NOMO-1 treated with DMSO at 0.1 percent for 48 hours (cell line): ENCODE measurements at regions not wholly inside any gene's neighbourhood (a gene's known extent, or its start where the extent isn't known, plus 50 kb on each side); places are given as distances from the start of the nearest gene placed in this dataset.

Experiments used
- DNase-seq: peaks from one replicate; lab custom pipeline; 2025; ENCODE audit not compliant: unreplicated experiment; lab: John Stamatoyannopoulos, UW

DNA sequence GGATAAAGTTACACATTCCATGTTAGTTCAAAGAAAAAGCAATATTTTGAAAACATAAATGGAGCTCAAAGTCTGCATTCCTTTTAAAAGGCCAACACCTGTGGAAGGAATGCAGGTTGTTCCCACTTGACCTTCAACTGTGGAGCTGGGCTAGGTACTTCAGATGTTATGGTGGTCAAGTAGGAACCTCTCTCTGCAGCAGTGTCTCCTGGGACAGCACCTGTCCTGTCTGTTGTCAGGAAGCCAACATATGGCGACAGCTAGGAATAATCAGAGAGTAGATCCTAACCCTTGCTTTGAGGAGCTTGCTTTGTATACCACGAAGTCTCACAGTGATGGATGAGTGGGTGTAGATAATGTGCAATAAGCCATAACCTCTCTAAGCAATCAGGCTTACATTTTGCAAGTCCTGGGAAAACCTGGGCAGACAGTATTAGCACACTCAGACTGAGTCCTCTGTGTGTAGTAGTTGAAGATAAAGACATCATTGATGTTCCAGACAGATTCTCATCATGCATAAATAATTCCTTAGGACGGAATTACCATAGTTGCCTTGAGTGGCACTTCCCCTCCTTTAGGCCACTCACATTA is 347.5 kb downstream of the PRL start:
- no peak for DNase-seq

- no peak for DNase-seq
Measured at GRCh38 chr6:21952367-21952766, 344.5 kb downstream of the PRL start.

- no peak for DNase-seq
Measured at GRCh38 chr6:21953831-21954801, 342.7 kb downstream of the PRL start.

DNA sequence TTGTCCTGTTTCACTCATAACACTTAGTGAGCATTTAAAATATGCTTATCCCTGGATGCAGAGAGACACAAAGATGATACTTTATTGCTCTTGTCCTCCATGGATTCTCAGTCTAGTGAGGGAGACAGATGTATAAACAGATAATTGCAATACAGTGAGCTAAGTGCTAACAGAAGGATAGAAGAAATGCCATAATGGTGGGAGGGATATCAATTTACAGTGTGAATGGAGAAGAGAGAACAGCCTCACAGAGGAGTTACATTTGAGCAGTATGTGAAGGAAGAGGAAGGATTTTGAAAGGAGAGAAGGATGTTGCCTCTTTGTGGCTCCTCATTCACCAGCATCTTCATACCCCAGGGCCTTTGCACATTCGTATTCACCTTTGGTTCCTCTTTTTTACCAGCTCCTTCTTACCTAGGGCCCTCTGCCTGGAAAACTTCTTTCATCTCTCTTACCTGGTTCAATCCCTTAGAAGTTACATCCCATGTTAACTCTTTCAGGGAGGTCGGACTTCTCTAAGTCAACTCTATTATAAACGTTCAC is 341.7 kb downstream of the PRL start:
- DNase-seq, result no peak

DNA sequence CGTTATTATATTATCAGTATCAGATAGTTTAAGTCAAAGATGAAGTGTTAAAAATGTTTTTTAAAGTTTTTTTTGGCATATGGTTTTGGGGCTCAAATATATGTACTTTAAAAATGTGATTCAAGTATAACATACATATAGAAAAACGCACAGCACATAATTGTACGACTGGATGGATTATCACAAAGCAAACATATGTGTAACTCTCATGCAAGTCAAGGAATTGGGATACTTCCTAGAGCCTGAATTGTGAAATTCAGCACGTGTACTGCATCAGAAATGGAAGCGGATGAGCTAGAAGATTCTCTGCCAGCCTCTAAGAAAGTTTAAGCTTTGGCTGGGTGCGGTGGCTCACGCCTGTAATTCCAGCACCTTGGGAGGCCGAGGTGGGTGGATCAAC is 340.9 kb downstream of the PRL start:
- no peak for DNase-seq

DNA sequence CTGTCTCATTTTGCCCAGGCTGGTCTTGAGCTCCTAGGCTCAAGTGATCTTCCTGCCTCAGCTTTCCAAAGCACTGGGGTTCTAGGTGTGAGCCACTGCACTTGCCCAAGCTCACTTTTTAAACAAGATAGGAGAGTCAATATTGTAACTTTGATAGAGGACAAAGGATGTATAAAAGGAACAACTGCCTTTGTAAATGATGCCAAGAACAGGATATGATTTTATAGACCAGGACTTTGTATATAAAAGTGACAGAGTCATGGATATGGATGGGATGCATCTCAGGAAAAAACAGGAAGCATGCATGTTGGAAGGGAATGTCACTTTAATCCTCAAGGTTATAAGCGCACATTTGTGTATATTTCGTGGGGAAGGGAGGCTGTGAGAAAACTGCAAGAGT is 338.4 kb downstream of the PRL start:
- DNase-seq, result no peak

GRCh38 chr6:21961226-21961625 is 335.6 kb downstream of the PRL start:
- DNase-seq, result no peak

DNA sequence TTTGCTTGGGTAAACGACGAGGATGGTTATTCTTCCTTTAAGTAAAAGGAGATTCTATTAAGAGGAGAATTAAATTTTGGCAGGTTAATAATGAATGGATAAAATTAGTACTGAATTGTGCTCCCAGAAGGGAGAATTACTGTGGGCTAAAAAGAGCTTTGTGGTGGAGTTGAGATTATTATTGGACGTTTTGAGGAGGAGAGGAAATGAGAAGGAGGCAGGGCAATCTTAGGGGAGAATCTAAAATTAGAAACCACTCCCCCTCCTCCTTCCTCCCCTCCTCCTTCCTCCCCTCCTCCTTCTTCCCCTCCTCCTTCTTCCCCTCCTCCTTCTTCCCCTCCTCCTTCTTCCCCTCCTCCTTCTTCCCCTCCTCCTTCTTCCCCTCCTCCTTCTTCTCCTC is 331.8 kb downstream of the PRL start:
- peak; percentile 21 for DNase-seq

DNA sequence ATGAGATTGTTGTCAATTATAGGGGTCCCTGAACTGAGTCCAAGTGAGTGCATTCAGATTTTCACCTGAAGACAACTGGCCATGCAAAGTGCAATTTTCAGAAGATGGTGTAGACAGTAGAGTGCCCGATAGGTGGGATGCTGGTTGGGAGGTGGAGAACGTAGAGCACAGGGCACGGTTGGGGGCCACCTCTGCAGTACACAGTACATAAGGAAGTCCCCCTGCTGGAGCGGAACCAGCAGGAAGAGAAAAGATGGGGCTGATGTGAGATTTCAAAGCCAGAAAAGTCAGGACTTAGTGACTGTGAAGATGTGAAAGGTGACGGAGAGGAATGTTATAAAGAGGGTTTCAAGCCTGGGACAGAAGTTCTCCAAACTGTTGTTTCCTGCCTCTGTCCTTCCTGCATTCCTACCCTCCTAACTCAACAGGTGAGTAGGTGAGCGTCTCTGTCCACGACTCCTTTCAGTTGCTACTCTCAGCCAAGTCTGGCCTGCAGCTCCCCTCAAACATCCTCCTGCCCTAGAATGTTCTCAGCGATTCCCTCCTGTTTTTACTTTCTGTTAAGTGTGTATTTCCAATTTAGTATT is 330.8 kb downstream of the PRL start:
- DNase-seq, result no peak

- DNase-seq, result no peak
Measured at GRCh38 chr6:21967056-21967974, 329.5 kb downstream of the PRL start.

GRCh38 chr6:21968411-21968810 is 328.4 kb downstream of the PRL start:
- DNase-seq, result no peak

GRCh38 chr6:21969192-21969591 is 327.6 kb downstream of the PRL start:
- DNase-seq, result no peak

DNA sequence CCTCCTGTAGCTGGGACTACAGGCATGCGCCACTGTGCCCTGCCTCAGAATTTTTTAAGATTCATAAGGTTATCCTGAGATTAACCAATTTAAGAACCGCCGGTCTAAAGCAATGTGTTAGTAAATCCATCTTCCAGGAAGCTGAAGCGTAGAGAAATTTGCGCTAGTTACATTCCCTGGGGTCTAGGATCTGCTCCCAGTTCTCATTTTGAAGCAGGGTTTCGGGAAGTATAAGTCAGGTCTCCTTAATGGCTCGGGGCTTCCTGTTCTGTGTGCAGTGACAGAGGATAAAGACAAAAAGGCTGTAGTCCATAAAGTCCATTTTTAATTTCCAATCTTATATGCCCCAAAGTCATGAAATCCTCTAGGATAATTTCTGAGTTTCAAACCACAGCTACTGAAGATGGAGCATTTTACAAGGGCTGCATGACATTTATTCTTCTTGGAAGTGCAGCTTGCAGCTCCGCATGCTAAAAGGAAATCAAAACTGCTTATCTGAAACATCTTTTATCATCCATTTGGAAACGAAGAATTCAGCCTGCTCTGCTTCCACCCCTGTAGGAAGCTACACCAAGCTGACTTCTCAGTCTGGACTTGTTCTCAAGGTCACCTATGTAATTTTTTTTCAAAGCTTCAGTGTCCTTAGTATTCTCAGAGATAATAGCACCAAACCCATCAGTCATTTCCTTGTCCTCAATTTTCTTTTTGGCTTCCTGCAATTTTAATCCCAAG is 326.1 kb downstream of the PRL start:
- no peak for DNase-seq

DNA sequence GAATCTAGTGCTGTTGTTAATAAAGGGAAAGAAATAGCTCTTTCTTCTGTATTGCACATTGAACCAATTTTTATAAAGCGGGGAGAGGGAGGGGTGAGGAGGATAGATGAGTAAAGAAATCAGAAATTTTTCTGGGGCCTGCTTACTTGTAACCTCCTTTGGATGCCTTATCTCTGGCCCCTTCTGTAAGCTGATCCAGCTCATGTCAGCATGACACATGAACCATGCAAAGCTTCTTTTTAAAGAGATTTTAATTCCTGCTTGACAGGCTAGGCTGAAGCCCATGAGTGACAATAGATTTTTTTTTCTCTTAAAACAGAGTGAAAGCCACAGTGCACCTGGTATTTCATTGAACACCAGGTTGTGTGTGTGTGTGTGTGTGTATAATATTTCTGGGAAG is 325.3 kb downstream of the PRL start:
- DNase-seq, result no peak

DNA sequence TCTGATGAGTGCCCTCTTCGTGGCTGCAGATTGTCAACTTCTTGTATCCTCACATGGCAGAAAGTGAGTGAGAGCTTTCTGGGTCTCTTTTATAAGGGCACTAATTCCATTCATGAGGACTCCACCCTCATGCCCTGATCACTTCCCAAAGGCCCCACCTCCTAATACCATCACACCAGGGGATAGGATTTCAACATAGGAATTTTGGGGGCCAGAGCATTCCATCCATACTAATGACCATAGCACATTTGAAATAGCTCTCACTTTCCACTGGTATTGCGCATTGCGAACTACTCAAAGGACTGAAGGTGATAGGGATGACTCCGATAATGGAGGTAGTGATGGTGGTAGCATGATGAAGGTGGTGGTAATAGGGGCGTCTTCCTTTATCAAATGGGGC is 324.3 kb downstream of the PRL start:
- no peak for DNase-seq

DNA sequence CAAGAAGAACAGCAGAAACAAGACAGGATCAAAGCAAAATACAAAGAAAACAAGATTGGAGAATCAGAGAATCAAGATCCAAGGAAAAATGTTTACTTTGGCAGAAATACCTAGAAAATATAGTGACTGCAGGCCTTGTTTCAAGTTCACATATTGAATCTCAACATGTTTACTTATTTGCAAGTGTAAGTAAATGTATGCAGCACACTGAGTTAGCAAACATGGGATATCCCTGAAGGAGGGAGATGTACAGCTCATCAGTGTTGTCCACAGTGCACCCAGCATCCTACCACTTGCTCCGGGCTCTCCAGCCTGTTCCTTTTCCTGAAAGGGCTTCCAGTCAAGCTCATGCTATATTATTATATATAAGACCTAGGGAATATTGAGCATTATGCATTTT is 319.5 kb downstream of the PRL start:
- DNase-seq, result no peak

DNA sequence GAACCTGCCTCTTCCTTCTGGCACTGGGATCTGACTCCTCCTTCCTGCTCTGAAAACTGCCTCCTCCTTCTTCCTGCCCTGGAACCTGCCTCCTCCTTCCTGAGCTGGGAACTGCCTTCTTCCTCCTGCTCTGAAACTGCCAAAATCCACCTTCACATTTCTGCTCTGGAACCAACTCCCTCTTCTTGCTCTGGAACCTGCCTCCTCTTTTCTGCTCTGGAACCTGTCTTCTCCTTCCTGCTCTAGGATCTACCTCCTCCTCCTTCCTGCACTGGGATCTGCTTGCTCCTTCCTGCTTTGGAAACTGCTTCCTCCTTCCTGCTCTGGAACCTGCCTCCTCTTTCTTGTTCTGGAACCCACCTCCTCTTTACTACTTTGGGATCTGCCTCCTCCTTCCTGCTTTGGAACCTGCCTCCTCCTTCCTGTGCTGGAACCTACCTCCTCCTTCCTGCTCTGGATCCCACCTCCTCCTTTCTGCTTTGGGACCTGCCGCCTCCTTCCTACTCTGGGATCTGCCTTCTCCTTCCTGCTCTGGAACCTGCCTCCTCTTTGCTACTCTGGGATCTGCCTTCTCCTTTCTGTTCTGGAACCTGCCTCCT is 315.5 kb downstream of the PRL start:
- no peak for DNase-seq

- DNase-seq, result no peak
Measured at GRCh38 chr6:21984135-21984534, 312.7 kb downstream of the PRL start.

GRCh38 chr6:21984561-21984960 is 312.3 kb downstream of the PRL start:
- DNase-seq, result no peak

- no peak for DNase-seq
Measured at GRCh38 chr6:21985904-21986303, 310.9 kb downstream of the PRL start.
